Testis (tissue), 2 donors: ENCODE measurements at regions not wholly inside any gene's neighbourhood (a gene's known extent, or its start where the extent isn't known, plus 50 kb on each side); places are given as distances from the start of the nearest gene placed in this dataset.

Experiments used
- DNase-seq: peaks from one replicate; pipeline ENCODE4 v3.0.0-alpha.2; 2019
- H3K27ac ChIP-seq, 2 donors: fragments of 200-600 bp; sonication (generic); one replicate each; pipeline ENCODE4 v1.5.1; 2019
- H3K27me3 ChIP-seq: fragments of 200-600 bp; sonication (generic); one replicate; pipeline ENCODE4 v1.5.1; 2019
- H3K36me3 ChIP-seq: fragments of 200-600 bp; sonication (generic); one replicate; pipeline ENCODE4 v1.5.1; 2017; ENCODE audit warnings: low read depth; ENCODE audit errors: missing control alignments
- H3K4me1 ChIP-seq: fragments of 200-600 bp; sonication (generic); one replicate; pipeline ENCODE4 v1.5.1; 2019
- H3K4me3 ChIP-seq, 2 donors: fragments of 200-600 bp; sonication (generic); one replicate each; pipeline ENCODE4 v1.5.1; 2017 to 2019
- H3K9me3 ChIP-seq: fragments of 200-600 bp; sonication (generic); one replicate; pipeline ENCODE4 v1.5.1; 2017
- POLR2A ChIP-seq: fragments of 450-650 bp; IDR thresholded peaks from one replicate; pipeline ENCODE4 v1.6.1; 2017; ENCODE audit warnings: antibody characterized with exemption, mild to moderate bottlenecking, moderate library complexity
- WGBS, 2 donors: methylation state at CpG; one replicate each; pipeline ENCODE4 v1.1.5; 2018; 5-methylcytosine and 5-hydroxymethylcytosine counted together
- intact Hi-C: fragments of 100-400 bp; cut with DNase I; formaldehyde crosslinking; loops from one replicate; pipeline ENCODE4 v1.15.1; 2023; ENCODE audit warnings: low total_unique reads
- TF ChIP-seq, protein P1 (sequence below), 3 experiments: fragments of 450-650 bp in 2 of 3; fragments of 200-600 bp in 1 of 3; sonication (generic) in 1 of 3; IDR thresholded peaks; one replicate each; pipeline ENCODE4 v1.5.1; 2016 to 2019; ENCODE audit warnings: antibody characterized with exemption in 3 of 3, mild to moderate bottlenecking in 2 of 3, moderate library complexity in 1 of 3

DNA sequence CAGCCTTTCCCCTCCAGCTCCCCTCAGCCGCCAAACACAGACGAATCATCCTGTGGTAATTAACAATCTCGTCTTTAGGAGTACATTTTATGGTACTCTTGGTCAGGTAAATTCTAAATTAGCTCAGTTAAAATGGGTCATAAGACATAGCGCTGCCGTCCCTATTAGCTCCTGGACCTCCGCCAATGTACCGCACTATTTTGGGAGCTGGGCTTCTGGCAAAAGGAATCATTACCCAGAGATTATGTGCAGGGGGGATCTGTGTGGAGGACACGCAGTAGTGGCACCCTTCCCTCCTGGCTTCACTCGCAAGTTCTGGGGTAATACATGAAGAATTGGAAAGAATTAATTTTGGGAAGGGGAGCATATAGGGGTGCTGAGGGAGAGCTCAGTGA, 68.6 kb upstream of the ONECUT1 start:
- 15 to 39% methylated on average over 9 of the region's 9 CpGs for WGBS, 2 donors
- intact Hi-C loops, result no loop called here
- H3K36me3 ChIP-seq, result no peaks in the 10 kb centered on the region
- H3K4me3 ChIP-seq, result peak overlapping the region in 1 of 2 donors; percentile 20
- H3K27ac ChIP-seq, result no peak overlapping the region
- no peaks in the 10 kb centered on the region for H3K27me3 ChIP-seq
- no peaks in the 10 kb centered on the region for H3K9me3 ChIP-seq
- no peaks in the 10 kb centered on the region for H3K4me1 ChIP-seq
- TF ChIP-seq POLR2A, result no peak
- TF ChIP-seq, protein P1, sequence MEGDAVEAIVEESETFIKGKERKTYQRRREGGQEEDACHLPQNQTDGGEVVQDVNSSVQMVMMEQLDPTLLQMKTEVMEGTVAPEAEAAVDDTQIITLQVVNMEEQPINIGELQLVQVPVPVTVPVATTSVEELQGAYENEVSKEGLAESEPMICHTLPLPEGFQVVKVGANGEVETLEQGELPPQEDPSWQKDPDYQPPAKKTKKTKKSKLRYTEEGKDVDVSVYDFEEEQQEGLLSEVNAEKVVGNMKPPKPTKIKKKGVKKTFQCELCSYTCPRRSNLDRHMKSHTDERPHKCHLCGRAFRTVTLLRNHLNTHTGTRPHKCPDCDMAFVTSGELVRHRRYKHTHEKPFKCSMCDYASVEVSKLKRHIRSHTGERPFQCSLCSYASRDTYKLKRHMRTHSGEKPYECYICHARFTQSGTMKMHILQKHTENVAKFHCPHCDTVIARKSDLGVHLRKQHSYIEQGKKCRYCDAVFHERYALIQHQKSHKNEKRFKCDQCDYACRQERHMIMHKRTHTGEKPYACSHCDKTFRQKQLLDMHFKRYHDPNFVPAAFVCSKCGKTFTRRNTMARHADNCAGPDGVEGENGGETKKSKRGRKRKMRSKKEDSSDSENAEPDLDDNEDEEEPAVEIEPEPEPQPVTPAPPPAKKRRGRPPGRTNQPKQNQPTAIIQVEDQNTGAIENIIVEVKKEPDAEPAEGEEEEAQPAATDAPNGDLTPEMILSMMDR (IDR thresholded peaks at IDR 0.05), result no peak
- DNase-seq, result no peak

DNA sequence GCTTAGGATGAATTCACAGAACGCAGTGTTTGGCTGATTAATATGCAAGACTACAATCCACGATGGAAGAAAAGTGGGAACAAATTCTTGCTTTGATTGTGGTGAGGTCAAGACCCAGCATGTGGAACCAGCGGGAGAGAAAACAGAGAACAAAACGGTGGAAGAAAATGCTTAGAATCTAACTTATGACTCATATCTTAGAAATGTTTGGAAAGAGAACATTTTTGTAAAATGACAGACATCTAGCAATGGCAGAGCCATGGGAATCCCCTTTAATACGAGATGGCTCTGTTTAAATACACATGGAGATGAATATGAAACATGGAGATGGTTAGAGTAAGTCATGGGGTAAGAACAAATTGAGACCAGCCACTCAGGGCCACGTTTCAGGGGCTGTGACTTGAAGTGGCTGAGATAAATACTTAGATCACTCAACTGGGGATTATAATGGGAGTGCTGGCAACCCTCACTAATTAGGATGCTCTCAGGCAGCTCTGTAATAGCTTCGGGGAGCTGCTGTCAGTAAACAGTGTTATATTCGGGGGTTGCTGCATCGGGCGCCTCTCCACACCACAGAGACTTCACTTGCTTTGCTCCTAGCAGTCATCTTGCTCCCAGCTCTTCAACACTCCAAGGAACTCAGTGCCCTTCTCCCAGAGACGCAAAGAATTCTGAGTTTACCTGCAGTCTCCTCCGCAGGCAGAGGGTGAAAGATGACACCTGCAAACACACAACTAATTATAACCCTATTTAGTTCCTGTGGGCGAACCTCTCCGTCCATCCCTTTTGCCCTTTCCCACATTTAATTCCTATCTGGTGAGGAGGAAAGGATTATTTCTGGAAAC, 68.0 kb upstream of the ONECUT1 start:
- H3K36me3 ChIP-seq, result no peaks in the 10 kb centered on the region
- DNase-seq, result no peak
- no peak overlapping the region for H3K27ac ChIP-seq
- H3K27me3 ChIP-seq, result no peaks in the 10 kb centered on the region
- intact Hi-C loops, result no loop called here
- H3K4me3 ChIP-seq, result peak overlapping the region in 1 of 2 donors; percentile 20
- H3K4me1 ChIP-seq, result no peaks in the 10 kb centered on the region
- no peaks in the 10 kb centered on the region for H3K9me3 ChIP-seq
- 23 to 32% methylated on average over 14 of the region's 14 CpGs for WGBS, 2 donors
- TF ChIP-seq, protein P1 (IDR thresholded peaks at IDR 0.05), result no peak
- TF ChIP-seq POLR2A, result no peak

DNA sequence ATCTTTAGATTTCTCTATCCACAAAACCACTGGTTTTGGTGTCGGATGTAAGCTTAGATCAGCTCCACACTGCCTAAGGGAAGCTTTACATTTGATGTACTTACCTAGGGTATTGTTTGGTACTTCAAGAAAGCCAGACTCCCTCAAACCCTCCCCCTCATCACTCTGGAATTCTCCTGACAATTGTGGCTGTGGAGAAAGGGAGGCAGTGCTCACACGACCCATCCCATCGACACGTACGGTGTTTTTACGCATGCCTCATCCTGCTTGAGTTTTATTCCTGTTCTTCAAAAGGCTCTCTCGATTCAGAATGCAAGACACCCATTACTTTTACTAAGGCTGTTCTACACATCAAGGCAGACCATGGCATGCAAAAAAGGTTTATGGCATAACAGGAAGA, 67.3 kb upstream of the ONECUT1 start:
- DNase-seq, result no peak

DNA sequence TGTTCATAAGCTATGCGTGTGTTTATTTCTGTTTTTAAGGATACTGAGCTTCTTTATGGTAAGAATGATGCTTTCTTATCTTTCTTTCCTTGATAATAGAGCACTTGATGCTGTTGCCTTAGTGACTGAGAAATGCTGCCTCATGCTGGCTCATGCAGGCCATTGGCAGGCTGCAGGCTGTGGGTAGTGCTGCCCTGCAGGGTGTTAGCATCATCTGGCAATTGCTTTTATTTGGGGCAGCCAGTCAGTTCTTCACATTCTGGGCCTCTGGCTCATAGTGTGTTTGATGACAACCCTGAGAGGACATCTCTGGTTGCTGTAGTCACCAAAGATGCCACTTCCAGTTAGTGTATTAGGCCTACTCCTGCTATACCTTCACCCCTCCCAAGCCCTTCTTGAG, 66.2 kb upstream of the ONECUT1 start:
- no peaks in the 10 kb centered on the region for H3K9me3 ChIP-seq
- 85 to 97% methylated on average over 1 of the region's 1 CpG for WGBS, 2 donors
- no peaks in the 10 kb centered on the region for H3K4me1 ChIP-seq
- intact Hi-C loops, result no loop called here
- no peaks in the 10 kb centered on the region for H3K27me3 ChIP-seq
- H3K36me3 ChIP-seq, result no peaks in the 10 kb centered on the region
- DNase-seq, result no peak
- H3K4me3 ChIP-seq, result no peak overlapping the region
- H3K27ac ChIP-seq, result no peak overlapping the region
- TF ChIP-seq, protein P1 (IDR thresholded peaks at IDR 0.05), result no peak
- no peak for TF ChIP-seq POLR2A

More for the DNA sequence above, 67.3 kb upstream of the ONECUT1 start:
- Histone ChIP-seq H3K36me3 (no peaks in the 10 kb centered on the region), H3K27ac (no peak overlapping the region), H3K9me3 (no peaks in the 10 kb centered on the region), H3K27me3 (no peaks in the 10 kb centered on the region), H3K4me3 (no peak overlapping the region), H3K4me1 (no peaks in the 10 kb centered on the region)
- WGBS, 2 donors, result 51 to 56% methylated on average over 7 of the region's 7 CpGs
- intact Hi-C loops, result no loop called here
- TF ChIP-seq POLR2A, result no peak
- TF ChIP-seq, protein P1 (IDR thresholded peaks at IDR 0.05), result no peak

DNA sequence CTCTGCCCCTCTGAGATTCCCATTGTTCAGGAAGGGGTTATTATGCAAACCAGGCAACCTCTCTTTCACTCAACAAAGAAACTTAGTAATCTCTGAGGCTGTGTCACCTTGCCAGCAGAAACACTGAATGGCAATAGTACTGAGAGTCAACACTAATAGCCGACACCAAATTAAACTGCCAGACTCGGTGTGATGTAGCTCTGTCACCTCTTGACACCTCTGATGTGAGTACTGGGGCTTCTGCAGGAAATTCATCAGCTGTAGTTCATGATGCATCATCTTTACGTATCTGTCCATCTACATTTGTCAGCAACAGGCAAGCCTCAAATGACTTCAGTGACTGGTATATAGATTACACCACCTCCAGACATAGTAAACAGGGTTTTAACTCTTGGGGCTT, 65.0 kb upstream of the ONECUT1 start:
- Histone ChIP-seq H3K27me3 (no peaks in the 10 kb centered on the region), H3K4me3 (no peak overlapping the region), H3K4me1 (no peaks in the 10 kb centered on the region), H3K27ac (no peak overlapping the region), H3K9me3 (no peaks in the 10 kb centered on the region), H3K36me3 (no peaks in the 10 kb centered on the region)
- TF ChIP-seq, protein P1 (IDR thresholded peaks at IDR 0.05), result no peak
- TF ChIP-seq POLR2A, result no peak
- 67% methylated on average over 3 of the region's 3 CpGs for WGBS, 2 donors
- intact Hi-C loops, result no loop called here
- DNase-seq, result no peak
